ELF-1 (cell line): ENCODE measurements at regions not wholly inside any gene's neighbourhood (a gene's known extent, or its start where the extent isn't known, plus 50 kb on each side); places are given as distances from the start of the nearest gene placed in this dataset.
A peak's percentile ranks its signal among the peaks of the same experiment; 100 is the strongest.
"Not testable (repeated sequence)": the region's sequence is repeated elsewhere in the genome, so short reads cannot be mapped to it uniquely, and the experiment has no call there.

Source experiments
- DNase-seq: peaks from one replicate; pipeline ENCODE4 v3.0.0-alpha.2; 2016; ENCODE audit warnings: low read depth, low spot score

GRCh38 chr10:109412353-109412752 lies 511.0 kb downstream of the XPNPEP1 start:
- no peak for DNase-seq

DNA sequence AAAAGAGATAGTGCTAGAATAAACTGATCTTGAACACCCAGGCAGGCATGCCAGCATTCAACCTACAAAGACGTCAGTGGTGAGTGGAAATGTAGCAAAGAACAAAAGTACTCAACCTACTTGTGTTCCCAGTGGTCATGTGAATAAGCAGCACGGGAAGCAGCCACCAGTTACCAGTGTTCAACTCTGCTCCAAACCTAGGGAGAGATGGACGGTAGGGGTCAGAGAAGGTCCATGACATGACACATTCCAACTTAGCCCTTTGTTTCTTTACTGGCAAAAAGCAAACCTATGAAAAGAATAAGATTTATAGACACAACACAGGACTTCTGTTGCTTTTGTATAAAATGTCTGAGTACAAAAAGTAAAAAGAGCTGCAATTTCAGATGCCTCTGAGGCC lies 511.4 kb downstream of the XPNPEP1 start:
- peak; percentile 26 for DNase-seq

DNA sequence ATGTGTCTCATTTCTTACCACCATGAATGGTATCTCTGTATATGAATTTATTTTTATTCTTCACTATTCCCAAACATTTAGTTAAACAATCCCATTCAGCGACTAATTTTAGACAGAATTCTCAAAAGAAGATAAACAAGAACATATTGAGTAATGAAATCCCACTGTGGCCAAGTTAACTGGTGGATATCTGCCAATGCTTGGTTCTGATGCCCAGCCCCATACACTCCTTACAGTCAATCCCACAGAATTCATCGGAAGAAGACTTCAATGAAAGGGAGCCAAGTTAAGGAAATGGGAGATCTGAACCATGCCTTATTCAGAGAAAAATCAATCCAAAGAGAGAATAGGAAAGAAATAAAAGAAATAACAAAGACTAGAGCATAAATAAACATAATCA lies 518.0 kb downstream of the XPNPEP1 start:
- DNase-seq, result no peak

GRCh38 chr10:109403551-109403950 lies 519.8 kb downstream of the XPNPEP1 start:
- no peak for DNase-seq

DNA sequence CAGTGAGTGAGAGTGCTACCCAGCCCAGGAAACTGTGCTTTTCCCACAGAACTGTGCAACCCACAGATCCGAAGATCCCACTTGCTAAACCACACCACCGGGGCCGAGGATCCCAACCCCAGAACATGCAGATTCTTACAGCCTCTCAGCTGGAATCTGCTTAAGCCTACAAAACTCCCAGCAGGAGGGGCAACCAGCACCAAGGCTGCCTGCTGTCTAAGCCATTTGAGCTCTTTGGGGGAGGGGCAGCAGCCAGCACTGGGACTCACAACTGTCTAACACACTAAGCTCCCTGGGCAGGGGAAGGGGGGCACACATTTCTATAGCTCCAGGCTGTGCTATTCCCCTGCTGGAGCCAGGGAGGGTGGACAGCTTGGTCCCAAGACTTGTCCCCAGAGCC lies 529.9 kb downstream of the XPNPEP1 start:
- peak; percentile 82 for DNase-seq

DNA sequence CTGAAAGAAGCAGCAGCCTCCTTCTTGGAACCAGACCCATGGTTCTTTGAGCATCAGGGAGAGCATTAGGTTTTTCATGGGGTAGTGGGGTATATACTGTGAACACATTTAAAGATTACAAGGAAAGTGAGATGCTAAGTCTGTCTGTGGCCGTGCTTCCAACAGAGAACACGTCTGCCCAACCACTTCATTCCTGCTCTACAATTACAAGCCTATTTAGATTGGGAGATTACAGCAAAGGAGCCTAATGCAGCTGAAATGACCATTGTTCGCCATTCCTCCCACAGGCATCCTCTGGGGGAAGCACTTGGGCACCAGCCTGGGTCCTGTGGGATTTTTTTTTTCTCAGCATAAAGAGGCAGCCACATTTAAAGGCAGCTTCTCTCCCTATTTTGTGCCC lies 536.4 kb downstream of the XPNPEP1 start:
- DNase-seq, result peak; percentile 9

DNA sequence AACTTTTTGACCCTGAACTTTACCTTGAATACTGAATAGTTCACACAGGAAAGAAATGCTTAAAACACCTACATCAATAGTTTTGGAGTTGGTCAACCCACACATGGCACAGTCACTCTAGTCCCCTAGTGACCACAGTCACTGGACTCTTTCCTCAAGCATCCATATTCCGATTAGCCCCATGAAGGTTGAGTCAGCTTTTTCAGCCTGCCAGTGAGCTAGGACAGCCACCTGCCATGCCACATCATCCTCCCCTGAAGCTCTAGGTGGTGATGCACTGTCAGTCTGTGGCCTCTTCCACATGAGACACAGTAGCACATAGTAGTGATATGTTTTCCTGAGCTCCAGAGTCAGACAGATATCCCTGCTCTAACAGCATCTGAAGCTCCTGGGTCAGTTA lies 537.2 kb downstream of the XPNPEP1 start:
- no peak for DNase-seq

GRCh38 chr10:109379186-109379585 lies 544.1 kb downstream of the XPNPEP1 start:
- no peak for DNase-seq

- DNase-seq, result no peak
Observed at GRCh38 chr10:109374215-109374614, 549.1 kb downstream of the XPNPEP1 start.

DNA sequence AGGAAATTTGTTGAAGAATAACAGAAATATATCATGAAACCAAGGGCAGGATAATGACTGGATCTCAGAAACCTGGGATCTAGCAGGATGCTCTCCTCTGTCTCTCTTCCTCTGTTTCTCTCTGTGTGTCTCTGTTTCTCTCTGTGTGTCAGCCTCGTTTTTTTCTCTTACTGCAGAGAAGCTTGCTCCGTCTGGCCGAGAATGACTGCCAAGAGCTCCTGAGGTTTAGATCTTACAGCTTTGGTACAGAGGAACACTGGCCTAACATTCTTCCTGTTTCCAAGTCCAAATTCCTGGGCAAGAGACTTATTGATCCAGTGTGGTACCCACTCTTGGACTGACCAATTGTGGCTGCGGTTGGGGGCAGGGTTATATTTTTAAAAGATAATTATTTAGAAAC lies 564.0 kb downstream of the XPNPEP1 start:
- DNase-seq, result no peak

GRCh38 chr10:109358325-109358724 lies 565.0 kb downstream of the XPNPEP1 start:
- DNase-seq, result no peak

- no peak for DNase-seq
Observed at GRCh38 chr10:109348324-109348723, 575.0 kb downstream of the XPNPEP1 start.

GRCh38 chr10:109343293-109343692 lies 580.0 kb downstream of the XPNPEP1 start:
- DNase-seq, result no peak

DNA sequence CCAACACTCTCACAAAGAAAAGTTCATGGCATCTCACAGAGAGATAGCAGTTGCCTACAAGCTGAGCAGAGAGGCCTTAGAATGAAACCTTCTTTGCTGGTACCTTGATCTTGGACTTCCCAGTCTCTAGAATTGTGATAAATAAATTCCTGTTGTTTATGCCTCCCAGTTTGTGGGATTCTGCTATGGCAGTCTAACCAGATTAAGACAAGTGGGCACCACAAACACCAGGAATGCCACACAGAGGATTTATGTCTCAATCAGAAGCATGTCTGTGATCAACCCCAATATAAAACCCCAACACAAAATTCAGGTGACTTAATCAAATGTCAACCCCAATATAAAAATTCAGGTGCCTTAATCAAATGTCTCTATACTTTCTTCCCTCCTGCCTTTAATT lies 581.3 kb downstream of the XPNPEP1 start:
- DNase-seq, result no peak

GRCh38 chr10:109328001-109328400 lies 595.3 kb downstream of the XPNPEP1 start:
- no peak for DNase-seq

DNA sequence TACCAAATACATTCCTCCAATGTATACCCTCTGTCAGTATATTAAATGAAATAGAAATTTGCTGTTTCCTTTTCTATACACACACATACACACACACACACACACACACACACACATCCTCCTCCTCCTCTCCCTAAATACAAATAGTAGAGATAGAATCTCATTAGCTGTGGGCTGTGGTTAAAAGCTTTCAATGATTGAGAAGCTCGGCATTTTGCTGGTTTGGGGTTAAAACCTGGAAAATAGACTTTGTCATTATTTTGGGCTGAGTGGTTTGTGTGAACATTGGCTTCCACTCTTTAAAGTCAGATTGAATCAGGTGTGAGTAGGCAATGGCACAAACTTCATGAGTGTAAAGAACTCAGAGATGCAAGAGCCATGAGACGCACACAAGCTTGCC lies 596.0 kb downstream of the XPNPEP1 start:
- DNase-seq, result no peak

GRCh38 chr10:109324721-109325120 lies 598.6 kb downstream of the XPNPEP1 start:
- DNase-seq, result no peak

DNA sequence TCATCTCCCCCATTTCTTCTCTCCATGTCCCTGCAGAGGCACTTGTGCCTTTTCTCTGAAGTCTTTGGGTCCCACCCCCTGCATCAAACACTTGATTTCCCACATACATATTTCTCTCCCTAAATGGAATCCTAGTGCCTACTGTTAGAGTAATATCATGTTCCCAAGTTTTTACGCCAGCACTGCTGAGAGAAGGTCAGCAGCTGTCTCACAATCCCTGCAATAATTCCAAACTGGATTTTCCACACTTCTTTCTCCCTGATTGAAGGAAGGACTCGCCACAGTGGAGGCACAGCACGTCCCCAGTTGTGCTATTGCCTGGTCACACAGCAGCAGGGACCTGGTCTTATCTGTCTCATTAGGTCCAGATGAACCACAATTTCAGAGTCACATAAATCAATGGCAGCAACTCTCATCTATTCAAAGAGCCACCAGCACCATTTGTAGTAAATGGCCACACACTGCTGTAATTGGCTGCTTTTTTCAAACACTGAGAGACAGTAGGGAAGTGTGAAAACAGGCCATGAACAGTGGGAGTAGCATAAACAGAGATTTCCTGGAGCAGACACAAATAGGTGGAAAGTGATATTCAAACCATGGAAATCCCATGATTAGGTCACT lies 605.5 kb downstream of the XPNPEP1 start:
- no peak for DNase-seq

GRCh38 chr10:109314016-109314415 lies 609.3 kb downstream of the XPNPEP1 start:
- DNase-seq, result not testable (repeated sequence)

DNA sequence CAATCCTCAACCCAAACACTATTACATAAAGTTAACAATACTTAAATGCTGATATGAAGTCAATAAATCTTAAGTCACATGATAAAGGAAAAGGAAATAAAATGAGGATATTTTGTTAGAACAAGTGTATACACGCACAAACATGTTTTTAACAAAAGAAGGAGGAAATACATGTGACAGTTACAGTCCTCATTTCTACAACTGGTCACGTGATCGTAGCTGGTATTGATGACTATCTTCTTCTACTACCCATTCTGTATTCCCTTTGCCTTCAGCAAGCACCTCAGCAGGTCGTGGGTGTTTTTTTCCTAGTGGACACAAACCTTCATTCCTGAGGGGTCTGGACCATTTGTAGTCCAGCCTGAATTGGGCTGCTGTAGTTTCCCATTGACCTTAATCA lies 610.8 kb downstream of the XPNPEP1 start:
- not testable (repeated sequence) for DNase-seq

GRCh38 chr10:109308971-109309370 lies 614.3 kb downstream of the XPNPEP1 start:
- no peak for DNase-seq

GRCh38 chr10:109307102-109307501 lies 616.2 kb downstream of the XPNPEP1 start:
- DNase-seq, result not testable (repeated sequence)

DNA sequence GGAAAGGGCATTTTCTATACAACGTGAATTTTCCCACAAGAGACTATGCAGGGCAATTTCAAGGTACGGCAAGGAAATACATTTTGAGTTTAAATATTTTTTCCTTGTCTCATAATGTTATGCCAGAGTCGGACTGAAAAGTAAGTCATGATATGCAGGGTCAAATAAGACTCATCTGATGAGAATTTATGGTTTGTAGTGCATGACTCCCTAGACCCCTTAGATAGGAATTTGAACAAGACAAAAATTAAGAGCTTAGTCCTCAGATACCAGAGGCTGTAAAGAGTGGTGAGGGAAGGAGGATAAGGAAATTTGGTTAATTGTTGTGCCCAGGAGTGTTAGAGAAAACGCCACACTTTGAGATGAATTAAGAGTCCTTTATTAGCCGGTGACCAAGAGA lies 616.6 kb downstream of the XPNPEP1 start:
- DNase-seq, result no peak

- DNase-seq, result no peak
Observed at GRCh38 chr10:109287858-109288257, 635.5 kb downstream of the XPNPEP1 start.
